ENCODE measurements at regions not wholly inside any gene's neighbourhood (a gene's known extent, or its start where the extent isn't known, plus 50 kb on each side); places are given as distances from the start of the nearest gene placed in this dataset.

DNA sequence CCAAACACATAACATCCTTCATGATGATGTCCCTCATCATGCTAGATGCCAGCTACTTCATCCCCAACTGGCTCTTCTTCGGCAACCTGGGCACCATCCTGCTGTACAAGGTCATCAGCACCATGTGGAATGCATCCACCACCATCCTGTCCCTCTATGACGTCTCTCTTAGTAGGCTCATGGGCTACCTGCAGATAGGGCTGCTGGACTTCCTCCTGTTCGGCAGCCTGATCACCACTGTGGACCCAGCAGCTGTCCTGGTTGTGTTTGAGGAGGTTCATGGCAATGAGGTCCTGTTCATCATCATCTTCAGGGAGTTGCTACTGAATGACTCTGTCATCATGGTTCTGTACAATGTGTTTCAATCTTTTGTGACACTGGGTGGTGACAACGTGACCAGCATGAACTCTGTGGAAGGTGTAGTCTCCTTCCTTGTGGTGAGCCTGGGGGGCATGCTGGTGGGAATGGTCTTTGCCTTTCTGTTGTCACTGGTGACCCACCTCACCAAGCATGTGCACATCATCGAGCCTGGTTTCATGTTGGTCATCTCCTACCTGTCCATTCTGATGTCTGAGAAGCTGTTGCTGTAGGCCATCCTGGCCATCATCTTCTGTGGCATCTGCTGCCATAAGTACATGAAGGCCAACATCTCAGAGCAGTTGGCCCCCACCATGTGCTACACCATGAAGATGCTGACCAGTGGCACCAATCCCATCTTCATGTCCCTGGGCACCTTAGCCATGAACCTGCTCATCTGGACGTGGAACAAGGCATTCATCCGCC, 120.7 kb upstream of the SERPIND1 start:
- Histone ChIP-seq H3K27ac (ENCODE audit: low read depth in 1 of 2, low read length in 2 of 2) (no peak overlapping the region), H3K9ac (ENCODE audit: low read depth in 1 of 2, low read length in 2 of 2) (no peak overlapping the region), H3K27me3 (ENCODE audit: control insufficient read depth in 4 of 4, insufficient read depth in 4 of 4, low read length in 3 of 4) (no peaks in the 10 kb centered on the region), H3K4me3 (ENCODE audit: low read depth in 1 of 3, low read length in 3 of 3) (no peak overlapping the region), H3K9me3 (ENCODE audit: control insufficient read depth in 4 of 4, low read length in 3 of 4) (no peaks in the 10 kb centered on the region), H3K36me3 (ENCODE audit: control insufficient read depth in 4 of 4, insufficient read depth in 3 of 4, low read depth in 1 of 4, low read length in 3 of 4) (no peaks in the 10 kb centered on the region), H3K4me1 (ENCODE audit: control insufficient read depth in 4 of 4, insufficient read depth in 4 of 4, low read length in 3 of 4) (no peaks in the 10 kb centered on the region)
- 83% methylated on average over 7 of the region's 7 CpGs for WGBS
- DNase-seq (ENCODE audit: low spot score), result no peak
- TF ChIP-seq FOXA1 (IDR thresholded peaks at IDR 0.05) (no peak), JUND (IDR thresholded peaks at IDR 0.05) (no peak), HNF4G (IDR thresholded peaks at IDR 0.05) (no peak), MAX (IDR thresholded peaks at IDR 0.05) (no peak), SP1 (IDR thresholded peaks at IDR 0.05) (no peak), RXRA (IDR thresholded peaks at IDR 0.05) (no peak), RAD21 (IDR thresholded peaks at IDR 0.05) (no peak), HNF4A (conservative IDR thresholded peaks at IDR 0.05) (no peak), EGR1 (IDR thresholded peaks at IDR 0.05; ENCODE audit: low read depth in 2 of 2) (no peak), GABPA (IDR thresholded peaks at IDR 0.05 in 1 of 2, conservative IDR thresholded peaks at IDR 0.05 in 1 of 2) (no peak), CTCF (IDR thresholded peaks at IDR 0.05; ENCODE audit: low read depth, low read length, missing input control) (no peak), ZBTB33 (IDR thresholded peaks at IDR 0.05) (no peak), REST (IDR thresholded peaks at IDR 0.05) (no peak), YY1 (IDR thresholded peaks at IDR 0.05) (no peak)

DNA sequence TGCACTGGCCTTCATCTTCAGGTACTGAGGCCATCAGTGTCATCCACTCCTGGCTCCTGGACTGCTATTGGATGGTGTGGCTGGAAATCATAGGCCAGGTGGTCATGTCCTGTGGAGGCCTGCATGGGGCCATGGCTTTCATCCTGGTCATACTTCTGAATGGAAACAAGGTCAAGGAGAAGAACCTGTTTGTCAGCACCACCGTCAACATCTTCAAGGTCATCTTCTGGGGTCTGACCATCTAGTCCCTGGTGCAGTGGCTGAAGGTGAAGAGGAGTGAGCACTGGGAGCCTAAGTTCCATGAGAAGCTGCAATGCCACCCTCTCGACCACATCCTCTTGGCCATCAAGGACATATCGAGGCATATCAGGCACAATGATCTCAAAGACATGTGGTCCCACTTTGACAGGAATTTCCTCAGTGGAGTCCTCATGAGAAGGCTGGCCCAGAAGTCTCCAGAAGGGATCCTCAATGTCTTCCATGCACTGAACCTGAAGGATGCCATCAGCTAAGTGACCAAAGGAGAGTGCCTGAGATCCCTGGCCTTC, 120.0 kb upstream of the SERPIND1 start:
- H3K4me1 ChIP-seq (ENCODE audit: control insufficient read depth in 4 of 4, insufficient read depth in 4 of 4, low read length in 3 of 4), result no peaks in the 10 kb centered on the region
- H3K27ac ChIP-seq (ENCODE audit: low read depth in 1 of 2, low read length in 2 of 2), result no peak overlapping the region
- 87% methylated on average over 3 of the region's 3 CpGs for WGBS
- DNase-seq (ENCODE audit: low spot score), result no peak
- no peaks in the 10 kb centered on the region for H3K9me3 ChIP-seq (ENCODE audit: control insufficient read depth in 4 of 4, low read length in 3 of 4)
- no peaks in the 10 kb centered on the region for H3K27me3 ChIP-seq (ENCODE audit: control insufficient read depth in 4 of 4, insufficient read depth in 4 of 4, low read length in 3 of 4)
- H3K36me3 ChIP-seq (ENCODE audit: control insufficient read depth in 4 of 4, insufficient read depth in 3 of 4, low read depth in 1 of 4, low read length in 3 of 4), result no peaks in the 10 kb centered on the region
- H3K4me3 ChIP-seq (ENCODE audit: low read depth in 1 of 3, low read length in 3 of 3), result no peak overlapping the region
- no peak for TF ChIP-seq ZBTB33 (IDR thresholded peaks at IDR 0.05)
- H3K9ac ChIP-seq (ENCODE audit: low read depth in 1 of 2, low read length in 2 of 2), result no peak overlapping the region
